Caco-2 (cell line): ENCODE measurements at regions not wholly inside any gene's neighbourhood (a gene's known extent, or its start where the extent isn't known, plus 50 kb on each side); places are given as distances from the start of the nearest gene placed in this dataset.

Experiments
- BruUV-seq: library from RNA; stranded (reverse); fragments of 400-500 nt; replicated peaks from 2 replicates; lab custom pipeline; 2021; lab: Mats Ljungman, UMichigan
- CTCF ChIA-PET: fragments of 300-600 bp; sonication (Branson Sonifier 250); formaldehyde crosslinking; loops from one replicate; lab custom pipeline; 2022; ENCODE audit warnings: antibody characterized with exemption; lab: Charles Lee
- POLR2A ChIA-PET: fragments of 300-600 bp; sonication (Branson Sonifier 250); formaldehyde crosslinking; loops from one replicate; lab custom pipeline; 2022; ENCODE audit warnings: antibody characterized with exemption; lab: Charles Lee
- DNase-seq, 2 experiments: peaks; one replicate each; pipeline versions ENCODE4 v3.0.0 to v3.0.0-alpha.2; 2020 to 2022
- H3K27me3 ChIP-seq: replicated peaks from 2 replicates; pipeline ENCODE4 v1.6.0; 2011; ENCODE audit warnings: low read length; ENCODE audit not compliant: control insufficient read depth, insufficient read depth
- H3K36me3 ChIP-seq: 2 replicates; pipeline ENCODE4 v1.5.1; 2011; ENCODE audit warnings: low read length; ENCODE audit not compliant: control insufficient read depth, insufficient read depth
- H3K4me1 ChIP-seq: fragments of 250-450 bp; sonication (Bioruptor Pico); 2 replicates; pipeline ENCODE4 v1.5.1; 2020; ENCODE audit warnings: mild to moderate bottlenecking
- H3K4me3 ChIP-seq: 2 replicates; pipeline ENCODE4 v1.5.1; 2011; ENCODE audit warnings: low read depth, mild to moderate bottlenecking, control low read depth, low read length
- H3K9me3 ChIP-seq: fragments of 250-450 bp; sonication (Bioruptor Pico); 2 replicates; pipeline ENCODE4 v1.5.1; 2020; ENCODE audit warnings: mild to moderate bottlenecking, moderate library complexity
- H3K27ac Mint-ChIP-seq: one replicate; pipeline ENCODE4 v1.8.0; 2022; ENCODE audit warnings: mixed read lengths; ENCODE audit not compliant: unreplicated experiment
- H3K27me3 Mint-ChIP-seq: one replicate; pipeline ENCODE4 v1.8.0; 2022; ENCODE audit warnings: mixed read lengths; ENCODE audit not compliant: insufficient read depth, unreplicated experiment
- H3K36me3 Mint-ChIP-seq: one replicate; pipeline ENCODE4 v1.8.0; 2022; ENCODE audit warnings: mild to moderate bottlenecking, mixed read lengths; ENCODE audit not compliant: insufficient read depth, unreplicated experiment
- H3K4me1 Mint-ChIP-seq: one replicate; pipeline ENCODE4 v1.8.0; 2022; ENCODE audit warnings: low read depth, mixed read lengths; ENCODE audit not compliant: unreplicated experiment
- H3K4me3 Mint-ChIP-seq: one replicate; pipeline ENCODE4 v1.8.0; 2022; ENCODE audit warnings: mild to moderate bottlenecking, moderate library complexity, mixed read lengths; ENCODE audit not compliant: unreplicated experiment
- H3K9me3 Mint-ChIP-seq: one replicate; pipeline ENCODE4 v1.8.0; 2022; ENCODE audit warnings: mixed read lengths; ENCODE audit not compliant: unreplicated experiment
- CTCF ChIP-seq, 2 experiments: fragments of 200-600 bp in 1 of 2; IDR thresholded peaks; 1 replicate in 1 of 2; 2 replicates in 1 of 2; pipeline versions ENCODE4 v1.5.1 to v1.8.0; 2011 to 2022; ENCODE audit warnings: antibody characterized with exemption in 1 of 2, control low read depth in 1 of 2, inconsistent platforms in 1 of 2, low read depth in 1 of 2, low read length in 1 of 2, mild to moderate bottlenecking in 1 of 2, moderate library complexity in 1 of 2; ENCODE audit not compliant: insufficient read depth in 1 of 2, severe bottlenecking in 1 of 2, unreplicated experiment in 1 of 2
- intact Hi-C: fragments of 100-400 bp; cut with micrococcal nuclease; formaldehyde crosslinking; loops from one replicate; pipeline ENCODE4 v1.10.0; 2022; ENCODE audit not compliant: unreplicated experiment

- BruUV-seq, result no TSS peak
- Mint-ChIP-seq H3K9me3 (no peaks in the 10 kb centered on the region), H3K36me3 (no peaks in the 10 kb centered on the region), H3K4me1 (peaks cover 27% of the 10 kb centered on the region), H3K4me3 (no peak overlapping the region), H3K27me3 (no peaks in the 10 kb centered on the region), H3K27ac (no peak overlapping the region)
- H3K4me1 ChIP-seq, result peaks cover 14% of the 10 kb centered on the region
- DNase-seq, result no peak
- no peaks in the 10 kb centered on the region for H3K36me3 ChIP-seq
- ChIA-PET CTCF (no interaction called here), POLR2A (no interaction called here)
- no peak for TF ChIP-seq CTCF (IDR thresholded peaks at IDR 0.05; ENCODE audit: insufficient read depth in 1 of 2, low read depth in 1 of 2, low read length in 1 of 2, severe bottlenecking in 1 of 2, unreplicated experiment in 1 of 2)
- no peak overlapping the region for H3K4me3 ChIP-seq
- no peaks in the 10 kb centered on the region for H3K9me3 ChIP-seq
- no peaks in the 10 kb centered on the region for H3K27me3 ChIP-seq
- intact Hi-C loops, result no loop called here
Measured at GRCh38 chr3:110816008-110816407, 255.6 kb upstream of the NECTIN3 start.

- Mint-ChIP-seq H3K27ac (no peak overlapping the region), H3K4me1 (peaks cover 6% of the 10 kb centered on the region), H3K4me3 (no peak overlapping the region), H3K27me3 (no peaks in the 10 kb centered on the region), H3K36me3 (no peaks in the 10 kb centered on the region), H3K9me3 (peaks cover 22% of the 10 kb centered on the region)
- DNase-seq, result no peak
- Histone ChIP-seq H3K27me3 (no peaks in the 10 kb centered on the region), H3K4me3 (no peak overlapping the region), H3K4me1 (no peaks in the 10 kb centered on the region), H3K36me3 (no peaks in the 10 kb centered on the region), H3K9me3 (no peaks in the 10 kb centered on the region; the same call in 1 of the 2 replicates)
- no TSS peak for BruUV-seq
- CTCF ChIA-PET, result no interaction called here
- no peak for TF ChIP-seq CTCF (IDR thresholded peaks at IDR 0.05; ENCODE audit: insufficient read depth in 1 of 2, low read depth in 1 of 2, low read length in 1 of 2, severe bottlenecking in 1 of 2, unreplicated experiment in 1 of 2)
- POLR2A ChIA-PET, result no interaction called here
- intact Hi-C loops, result no loop called here
Measured at GRCh38 chr3:110821586-110821985, 250.0 kb upstream of the NECTIN3 start.

- no TSS peak for BruUV-seq
- no peak overlapping the region for H3K4me3 Mint-ChIP-seq
Measured at GRCh38 chr3:110822971-110823370, 248.6 kb upstream of the NECTIN3 start.

More at GRCh38 chr3:110822971-110823370, 248.6 kb upstream of the NECTIN3 start:
- Histone ChIP-seq H3K4me1 (no peaks in the 10 kb centered on the region), H3K4me3 (no peak overlapping the region), H3K27me3 (no peaks in the 10 kb centered on the region), H3K9me3 (no peaks in the 10 kb centered on the region; the same call in 1 of the 2 replicates), H3K36me3 (no peaks in the 10 kb centered on the region)
- Mint-ChIP-seq H3K27ac (no peak overlapping the region), H3K27me3 (no peaks in the 10 kb centered on the region), H3K4me1 (no peaks in the 10 kb centered on the region), H3K9me3 (peaks cover 27% of the 10 kb centered on the region), H3K36me3 (no peaks in the 10 kb centered on the region)
- POLR2A ChIA-PET, result no interaction called here
- no peak for DNase-seq
- intact Hi-C loops, result no loop called here
- CTCF ChIA-PET, result no interaction called here
- no peak for TF ChIP-seq CTCF (IDR thresholded peaks at IDR 0.05; ENCODE audit: insufficient read depth in 1 of 2, low read depth in 1 of 2, low read length in 1 of 2, severe bottlenecking in 1 of 2, unreplicated experiment in 1 of 2)
